ENCODE measurements at regions not wholly inside any gene's neighbourhood (a gene's known extent, or its start where the extent isn't known, plus 50 kb on each side); places are given as distances from the start of the nearest gene placed in this dataset.
"Not testable (repeated sequence)": the region's sequence is repeated elsewhere in the genome, so short reads cannot be mapped to it uniquely, and the experiment has no call there.

DNA sequence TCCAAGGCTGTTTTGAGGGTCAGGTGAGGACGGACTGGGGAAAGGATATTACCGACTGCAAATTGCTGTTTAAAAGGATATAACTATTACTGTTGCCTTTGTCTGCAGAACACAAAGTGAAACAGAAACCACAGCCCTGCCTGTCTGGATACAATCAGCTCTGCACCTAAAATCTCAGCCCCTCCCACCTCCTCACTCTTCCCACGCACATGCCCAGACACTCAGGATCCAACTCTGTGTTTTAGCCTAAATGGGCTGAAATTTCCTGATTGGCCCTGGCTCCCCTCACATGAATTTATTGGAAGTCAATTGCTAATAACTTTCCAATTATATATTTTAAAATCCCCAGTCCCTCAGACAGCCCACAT, 176.3 kb upstream of the PPP1R26 start:
- WGBS (ENCODE audit: insufficient coverage, low lambda C conversion rate), result no CpG with 5 or more reads among the region's 3 CpGs
- Histone ChIP-seq H3K36me3 (ENCODE audit: control insufficient read depth, insufficient read depth, low read length) (no peaks in the 10 kb centered on the region), H3K4me3 (ENCODE audit: low read length) (no peak overlapping the region), H3K27ac (ENCODE audit: low read length) (no peak overlapping the region), H3K9me3 (ENCODE audit: control insufficient read depth, low read depth, low read length) (no peaks in the 10 kb centered on the region), H3K4me1 (ENCODE audit: control insufficient read depth, insufficient read depth, low read length) (no peaks in the 10 kb centered on the region), H3K27me3 (ENCODE audit: control insufficient read depth, insufficient read depth, low read length) (peaks cover 36% of the 10 kb centered on the region)
- DNase-seq, result peak in 1 of 2 donors; percentile 29

- Histone ChIP-seq H3K27ac (ENCODE audit: low read length) (no peak overlapping the region), H3K4me1 (ENCODE audit: control insufficient read depth, insufficient read depth, low read length) (no peaks in the 10 kb centered on the region), H3K4me3 (ENCODE audit: low read length) (no peak overlapping the region), H3K27me3 (ENCODE audit: control insufficient read depth, insufficient read depth, low read length) (peaks cover 34% of the 10 kb centered on the region), H3K36me3 (ENCODE audit: control insufficient read depth, insufficient read depth, low read length) (no peaks in the 10 kb centered on the region), H3K9me3 (ENCODE audit: control insufficient read depth, low read depth, low read length) (no peaks in the 10 kb centered on the region)
- no peak for DNase-seq
Measured at GRCh38 chr9:135303865-135304499, 175.6 kb upstream of the PPP1R26 start.

DNA sequence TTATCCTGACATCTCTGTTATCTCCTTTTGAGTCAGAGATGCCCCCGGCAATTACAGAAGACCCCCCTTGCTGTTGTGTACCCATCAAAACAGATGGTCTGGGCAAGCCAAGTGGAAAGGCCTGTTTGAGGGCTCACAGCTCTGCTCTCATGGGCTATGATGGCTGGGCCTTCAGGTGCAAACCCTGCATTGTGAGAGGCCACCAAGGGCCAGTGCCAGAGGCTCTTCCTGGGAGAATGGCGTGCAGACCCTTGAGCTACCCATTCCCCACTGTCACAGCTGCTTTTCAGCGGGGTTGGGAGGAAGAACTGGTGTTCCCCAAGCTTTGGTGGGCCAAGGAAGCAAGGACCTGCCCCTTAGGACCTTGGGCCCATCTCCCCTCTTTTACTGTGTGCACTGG, 174.7 kb upstream of the PPP1R26 start:
- WGBS (ENCODE audit: insufficient coverage, low lambda C conversion rate), result no CpG with 5 or more reads among the region's 3 CpGs
- no peaks in the 10 kb centered on the region for H3K9me3 ChIP-seq (ENCODE audit: control insufficient read depth, low read depth, low read length)
- H3K27ac ChIP-seq (ENCODE audit: low read length), result no peak overlapping the region
- DNase-seq, result no peak
- H3K27me3 ChIP-seq (ENCODE audit: control insufficient read depth, insufficient read depth, low read length), result peaks cover 32% of the 10 kb centered on the region
- no peaks in the 10 kb centered on the region for H3K4me1 ChIP-seq (ENCODE audit: control insufficient read depth, insufficient read depth, low read length)
- H3K4me3 ChIP-seq (ENCODE audit: low read length), result no peak overlapping the region
- H3K36me3 ChIP-seq (ENCODE audit: control insufficient read depth, insufficient read depth, low read length), result no peaks in the 10 kb centered on the region

GRCh38 chr9:135305546-135306180, 173.9 kb upstream of the PPP1R26 start:
- Histone ChIP-seq H3K4me1 (ENCODE audit: control insufficient read depth, insufficient read depth, low read length) (no peaks in the 10 kb centered on the region), H3K4me3 (ENCODE audit: low read length) (no peak overlapping the region), H3K36me3 (ENCODE audit: control insufficient read depth, insufficient read depth, low read length) (no peaks in the 10 kb centered on the region), H3K9me3 (ENCODE audit: control insufficient read depth, low read depth, low read length) (no peaks in the 10 kb centered on the region), H3K27ac (ENCODE audit: low read length) (no peak overlapping the region), H3K27me3 (ENCODE audit: control insufficient read depth, insufficient read depth, low read length) (peaks cover 24% of the 10 kb centered on the region)
- no peak for DNase-seq
- no CpG with 5 or more reads among the region's 12 CpGs for WGBS (ENCODE audit: insufficient coverage, low lambda C conversion rate)

DNA sequence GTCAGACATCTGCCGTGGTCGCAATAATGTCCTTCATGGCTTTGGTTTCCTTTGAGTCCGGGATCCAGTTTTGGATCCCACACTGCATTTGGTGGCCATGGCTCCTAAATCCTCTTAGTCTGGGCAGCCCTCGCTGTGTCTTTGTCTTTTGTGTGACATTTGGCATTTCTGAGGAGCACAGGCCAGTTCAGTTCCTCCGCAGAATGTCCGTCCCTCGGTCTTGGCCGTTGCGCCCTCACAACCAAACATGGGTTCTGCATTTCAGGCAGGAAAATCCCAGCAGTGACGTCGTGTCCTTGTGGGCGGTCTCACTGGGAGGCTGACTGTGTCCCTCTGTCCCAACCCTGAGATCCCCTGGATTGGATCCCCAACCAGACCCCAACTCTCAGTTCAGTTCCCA, 172.9 kb upstream of the PPP1R26 start:
- WGBS (ENCODE audit: insufficient coverage, low lambda C conversion rate), result no CpG with 5 or more reads among the region's 12 CpGs
- no peak overlapping the region for H3K4me3 ChIP-seq (ENCODE audit: low read length)
- H3K36me3 ChIP-seq (ENCODE audit: control insufficient read depth, insufficient read depth, low read length), result no peaks in the 10 kb centered on the region
- H3K27ac ChIP-seq (ENCODE audit: low read length), result no peak overlapping the region
- DNase-seq, result no peak
- no peaks in the 10 kb centered on the region for H3K9me3 ChIP-seq (ENCODE audit: control insufficient read depth, low read depth, low read length)
- H3K4me1 ChIP-seq (ENCODE audit: control insufficient read depth, insufficient read depth, low read length), result no peaks in the 10 kb centered on the region
- peaks cover 20% of the 10 kb centered on the region for H3K27me3 ChIP-seq (ENCODE audit: control insufficient read depth, insufficient read depth, low read length)

DNA sequence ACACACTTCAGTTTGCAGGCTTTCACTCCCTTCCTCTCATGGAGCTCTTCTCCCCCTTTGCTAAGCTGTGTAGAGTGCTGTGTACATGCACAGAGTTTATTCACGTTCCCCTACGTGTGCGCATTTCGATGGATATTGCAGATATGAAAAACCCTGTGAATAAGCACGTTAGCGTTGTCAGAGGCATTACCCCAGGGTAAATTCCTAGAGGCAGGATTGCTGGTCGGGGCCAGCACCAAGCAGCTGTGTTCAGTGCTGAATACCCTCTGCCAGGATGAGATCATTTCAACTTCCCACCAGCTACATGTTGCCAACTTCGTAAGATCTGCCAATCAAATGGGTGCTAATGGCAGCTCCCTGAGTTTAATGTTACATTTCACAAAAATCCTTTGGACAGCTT, 172.3 kb upstream of the PPP1R26 start:
- WGBS (ENCODE audit: insufficient coverage, low lambda C conversion rate), result 80% methylated on average over 1 of the region's 8 CpGs
- Histone ChIP-seq H3K4me1 (ENCODE audit: control insufficient read depth, insufficient read depth, low read length) (no peaks in the 10 kb centered on the region), H3K27me3 (ENCODE audit: control insufficient read depth, insufficient read depth, low read length) (peaks cover 14% of the 10 kb centered on the region), H3K27ac (ENCODE audit: low read length) (no peak overlapping the region), H3K36me3 (ENCODE audit: control insufficient read depth, insufficient read depth, low read length) (no peaks in the 10 kb centered on the region), H3K9me3 (ENCODE audit: control insufficient read depth, low read depth, low read length) (no peaks in the 10 kb centered on the region), H3K4me3 (ENCODE audit: low read length) (no peak overlapping the region)
- DNase-seq, result no peak

DNA sequence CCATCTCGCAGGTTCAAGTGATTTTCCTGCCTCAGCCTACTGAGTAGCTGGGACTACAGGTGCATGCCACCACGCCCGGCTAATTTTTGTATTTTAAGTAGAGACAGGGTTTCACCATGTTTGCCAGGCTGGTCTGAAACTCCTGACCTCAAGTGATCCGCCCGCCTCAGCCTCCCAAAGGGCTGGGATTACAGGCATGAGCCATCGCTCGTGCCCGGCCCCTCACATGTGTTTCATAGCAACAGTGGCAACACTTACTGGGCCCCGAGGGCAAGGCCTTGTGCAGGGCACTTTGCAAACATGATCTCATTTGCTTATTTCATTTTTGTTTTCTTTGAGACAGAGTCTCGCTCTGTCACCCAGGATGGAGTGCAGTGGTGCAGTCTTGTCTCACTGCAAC, 171.7 kb upstream of the PPP1R26 start:
- H3K27me3 ChIP-seq (ENCODE audit: control insufficient read depth, insufficient read depth, low read length); H3K4me3 ChIP-seq (ENCODE audit: low read length); DNase-seq; H3K27ac ChIP-seq (ENCODE audit: low read length); H3K9me3 ChIP-seq (ENCODE audit: control insufficient read depth, low read depth, low read length); H3K36me3 ChIP-seq (ENCODE audit: control insufficient read depth, insufficient read depth, low read length); H3K4me1 ChIP-seq (ENCODE audit: control insufficient read depth, insufficient read depth, low read length): not testable (repeated sequence)
- no CpG with 5 or more reads among the region's 10 CpGs for WGBS (ENCODE audit: insufficient coverage, low lambda C conversion rate)

DNA sequence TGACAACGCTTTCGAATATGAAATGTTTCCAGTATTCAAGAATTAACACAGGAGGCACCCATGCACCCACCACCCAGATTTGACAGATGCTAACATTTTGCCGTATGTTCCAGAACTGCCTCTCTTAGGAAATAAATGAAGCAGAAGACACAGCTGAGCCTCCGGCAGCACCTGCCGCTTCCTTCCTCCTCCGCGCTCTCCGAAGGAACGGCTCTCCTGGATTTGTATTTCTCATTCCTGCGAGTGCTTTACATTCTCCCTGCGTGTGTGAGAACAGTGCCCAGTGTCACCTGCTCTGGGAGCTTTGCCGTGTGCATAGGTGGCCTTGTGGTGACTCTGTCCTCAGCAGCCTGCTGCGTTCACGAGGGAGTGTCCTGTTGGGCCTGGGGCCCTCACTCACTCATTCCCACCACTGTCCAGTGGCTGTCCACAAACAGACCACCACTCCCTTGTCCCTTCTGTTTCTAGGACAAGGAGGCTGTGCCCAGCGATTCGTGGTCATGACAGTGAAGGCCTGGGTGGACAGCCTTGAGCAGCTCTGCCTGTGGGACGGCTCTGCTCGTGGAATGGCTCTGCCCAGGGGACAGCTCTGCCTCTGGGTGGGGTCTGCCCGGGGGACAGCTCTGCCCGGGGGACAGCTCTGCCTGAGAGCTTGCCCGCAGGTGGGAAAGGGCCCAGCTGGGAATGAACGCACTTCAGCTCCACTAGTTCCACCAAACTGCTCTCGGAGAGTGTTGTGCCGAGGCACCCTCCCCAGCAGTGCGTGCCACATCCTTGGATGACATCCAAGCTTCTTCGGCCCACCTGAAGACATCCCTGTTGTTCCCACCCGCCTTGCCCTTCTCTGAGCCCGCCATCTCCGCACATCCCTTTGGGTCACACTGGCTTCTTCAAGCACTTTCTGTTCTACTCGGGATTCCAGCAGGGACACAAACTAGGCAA, 170.5 kb upstream of the PPP1R26 start:
- DNase-seq, result no peak
- Histone ChIP-seq H3K9me3 (ENCODE audit: control insufficient read depth, low read depth, low read length) (no peaks in the 10 kb centered on the region), H3K27ac (ENCODE audit: low read length) (no peak overlapping the region), H3K4me3 (ENCODE audit: low read length) (no peak overlapping the region), H3K36me3 (ENCODE audit: control insufficient read depth, insufficient read depth, low read length) (no peaks in the 10 kb centered on the region), H3K27me3 (ENCODE audit: control insufficient read depth, insufficient read depth, low read length) (peaks cover 9% of the 10 kb centered on the region), H3K4me1 (ENCODE audit: control insufficient read depth, insufficient read depth, low read length) (no peaks in the 10 kb centered on the region)
- WGBS (ENCODE audit: insufficient coverage, low lambda C conversion rate), result 100% methylated on average over 3 of the region's 30 CpGs

GRCh38 chr9:135309763-135310125, 169.8 kb upstream of the PPP1R26 start:
- H3K36me3 ChIP-seq (ENCODE audit: control insufficient read depth, insufficient read depth, low read length), result no peaks in the 10 kb centered on the region
- H3K27me3 ChIP-seq (ENCODE audit: control insufficient read depth, insufficient read depth, low read length), result peaks cover 9% of the 10 kb centered on the region
- H3K9me3 ChIP-seq (ENCODE audit: control insufficient read depth, low read depth, low read length), result no peaks in the 10 kb centered on the region
- WGBS (ENCODE audit: insufficient coverage, low lambda C conversion rate), result no CpG with 5 or more reads among the region's 11 CpGs
- no peak overlapping the region for H3K27ac ChIP-seq (ENCODE audit: low read length)
- H3K4me3 ChIP-seq (ENCODE audit: low read length), result no peak overlapping the region
- no peaks in the 10 kb centered on the region for H3K4me1 ChIP-seq (ENCODE audit: control insufficient read depth, insufficient read depth, low read length)
- DNase-seq, result no peak

- H3K9me3 ChIP-seq (ENCODE audit: control insufficient read depth, low read depth, low read length), result no peaks in the 10 kb centered on the region
- no peak overlapping the region for H3K27ac ChIP-seq (ENCODE audit: low read length)
- H3K4me1 ChIP-seq (ENCODE audit: control insufficient read depth, insufficient read depth, low read length), result no peaks in the 10 kb centered on the region
- no CpG with 5 or more reads among the region's 8 CpGs for WGBS (ENCODE audit: insufficient coverage, low lambda C conversion rate)
- peaks cover 7% of the 10 kb centered on the region for H3K27me3 ChIP-seq (ENCODE audit: control insufficient read depth, insufficient read depth, low read length)
- no peaks in the 10 kb centered on the region for H3K36me3 ChIP-seq (ENCODE audit: control insufficient read depth, insufficient read depth, low read length)
- no peak for DNase-seq
- H3K4me3 ChIP-seq (ENCODE audit: low read length), result no peak overlapping the region
Measured at GRCh38 chr9:135310134-135310533, 169.4 kb upstream of the PPP1R26 start.

Measured in large intestine (tissue), 3 donors.